HG03565 (cell line): ENCODE measurements at regions not wholly inside any gene's neighbourhood (a gene's known extent, or its start where the extent isn't known, plus 50 kb on each side); places are given as distances from the start of the nearest gene placed in this dataset.

ENCODE experiments used
- ATAC-seq: cut with Tn5 transposase; IDR thresholded peaks from one replicate; pipeline ENCODE4 v1.9.1; 2021; ENCODE audit warnings: mild to moderate bottlenecking, moderate library complexity; ENCODE audit not compliant: unreplicated experiment

DNA sequence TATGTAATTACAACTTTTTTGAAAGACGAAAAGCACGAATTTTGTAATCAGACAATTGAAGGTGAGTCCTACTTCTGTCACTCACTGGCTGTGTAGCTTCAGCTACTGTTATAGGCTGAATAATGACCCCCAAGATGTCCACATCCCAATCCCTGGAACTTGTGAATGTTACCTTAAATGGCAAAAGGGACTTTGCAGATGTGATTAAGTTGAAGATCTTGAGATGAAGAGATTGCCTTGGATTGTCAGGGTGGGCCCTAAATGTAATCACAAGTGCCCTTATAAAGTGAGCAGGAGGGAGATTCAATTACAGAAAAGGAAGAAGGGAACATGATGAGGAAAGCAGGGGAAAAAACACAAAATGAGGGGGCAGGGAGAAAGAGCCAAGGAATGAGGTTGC lies 326.2 kb upstream of the MSX2 start:
- ATAC-seq = no peak

DNA sequence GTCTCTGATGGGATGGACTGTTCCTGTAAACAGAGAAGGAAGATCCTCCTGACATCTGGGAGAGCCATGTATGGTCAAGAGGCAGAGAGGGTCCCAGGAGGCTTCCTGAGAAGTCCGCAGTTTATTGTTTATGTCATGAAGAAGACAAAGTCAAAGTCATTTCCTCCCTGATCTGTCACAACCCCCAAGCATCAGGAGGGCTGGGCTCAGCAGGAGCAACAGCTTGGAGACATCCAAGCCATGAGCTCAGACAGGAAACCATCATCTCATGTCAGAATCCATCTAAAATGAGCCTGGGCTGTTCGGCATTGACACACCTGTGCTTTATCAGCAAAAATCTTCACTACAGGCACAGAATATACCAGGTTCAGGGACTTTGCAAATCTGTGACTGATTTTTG lies 325.0 kb upstream of the MSX2 start:
- ATAC-seq = no peak

GRCh38 chr5:174400461-174400860 lies 323.9 kb upstream of the MSX2 start:
- ATAC-seq = no peak

DNA sequence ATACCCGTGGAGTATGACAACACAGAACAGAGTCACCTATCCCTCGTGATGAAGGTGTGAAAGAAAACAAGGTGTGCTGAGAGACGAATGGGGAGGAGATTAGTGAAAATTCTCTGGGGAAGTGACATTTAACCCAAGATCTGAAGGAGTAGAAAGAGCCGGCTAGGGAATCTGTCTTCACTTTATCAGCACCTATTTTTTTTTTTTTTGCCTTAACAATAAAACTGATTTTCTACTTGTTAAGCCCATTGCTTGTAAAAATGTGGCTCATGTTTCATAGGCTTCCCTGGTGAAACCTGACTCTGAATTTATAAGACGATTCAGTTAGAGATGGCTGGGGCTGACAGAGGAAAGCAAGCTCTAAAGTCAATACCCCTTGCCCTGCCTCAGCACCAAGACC lies 322.6 kb upstream of the MSX2 start:
- ATAC-seq = no peak

GRCh38 chr5:174402222-174402812 lies 322.1 kb upstream of the MSX2 start:
- ATAC-seq = no peak

DNA sequence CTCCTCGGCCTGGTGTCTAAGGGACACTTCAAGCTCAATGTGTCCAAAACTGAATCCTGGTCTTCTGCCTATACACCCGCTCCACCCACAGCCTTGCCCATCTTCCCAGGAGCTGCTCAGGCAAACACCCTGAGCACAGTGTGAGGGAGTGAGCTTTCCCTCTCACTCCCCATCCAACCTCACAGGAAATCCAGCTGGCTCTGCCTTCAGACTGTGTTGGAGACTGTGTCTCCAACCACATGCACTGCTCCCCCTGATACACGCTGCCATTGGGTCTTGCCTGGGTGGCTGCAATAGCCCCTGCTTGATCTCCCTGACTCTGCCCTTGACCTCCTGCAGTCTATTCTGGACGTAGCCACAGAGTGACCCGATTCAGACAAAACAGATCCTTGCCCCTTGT lies 319.5 kb upstream of the MSX2 start:
- no peak for ATAC-seq

- no peak for ATAC-seq
Observed at GRCh38 chr5:174409070-174409469, 315.3 kb upstream of the MSX2 start.

- no peak for ATAC-seq
Observed at GRCh38 chr5:174409971-174410370, 314.4 kb upstream of the MSX2 start.

DNA sequence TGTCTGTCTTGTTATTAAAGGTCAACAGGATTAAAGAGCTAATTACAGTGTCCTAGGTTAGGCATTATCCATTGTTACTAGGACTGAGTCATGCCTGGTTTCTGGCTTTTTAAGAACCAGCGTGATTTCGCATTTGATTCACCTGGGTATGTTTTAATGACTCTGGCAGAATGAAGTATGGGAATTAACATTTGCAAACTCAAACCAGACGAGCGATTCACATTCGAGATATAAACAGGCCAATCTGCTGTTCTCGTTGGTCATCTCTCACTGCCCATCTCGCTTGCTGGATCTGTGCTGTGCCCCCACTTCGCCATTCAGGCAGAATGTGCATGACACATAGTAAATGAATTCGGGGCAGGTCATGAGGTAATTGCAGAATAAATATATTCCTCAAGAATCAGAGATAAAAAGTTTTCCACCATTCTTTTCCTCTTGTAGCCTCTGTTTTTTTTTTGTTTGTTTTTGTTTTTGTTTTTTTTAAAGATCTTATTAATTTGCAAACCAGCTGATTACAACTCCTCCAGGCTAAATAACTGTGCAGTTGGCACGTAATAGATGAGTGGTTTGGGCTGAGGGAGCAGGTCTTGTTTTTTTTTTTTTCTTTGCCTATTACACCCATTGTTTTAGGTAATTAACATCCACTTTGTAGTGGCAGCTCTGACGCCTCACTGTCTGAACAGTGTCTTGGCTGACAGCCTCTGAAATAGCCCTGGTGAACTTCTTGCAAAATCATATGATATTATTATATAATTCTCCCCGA lies 313.5 kb upstream of the MSX2 start:
- no peak for ATAC-seq

DNA sequence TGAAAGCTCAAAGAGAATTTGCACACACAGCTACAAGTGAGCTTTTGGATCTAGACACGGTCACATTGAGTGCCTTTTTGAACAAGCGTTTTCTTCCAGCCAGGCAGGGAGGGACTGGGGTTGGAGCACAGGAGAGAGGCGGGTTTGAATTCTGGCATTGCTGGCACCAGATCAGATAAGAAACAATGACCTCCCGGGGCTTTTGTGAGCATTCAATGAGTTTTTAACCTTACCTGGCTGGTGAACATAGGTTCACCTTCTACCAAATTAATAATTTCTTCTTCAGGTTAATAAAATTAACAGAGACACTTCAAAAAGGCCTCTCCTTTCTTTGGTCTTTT lies 312.9 kb upstream of the MSX2 start:
- ATAC-seq = no peak

- no peak for ATAC-seq
Observed at GRCh38 chr5:174412374-174412773, 312.0 kb upstream of the MSX2 start.

DNA sequence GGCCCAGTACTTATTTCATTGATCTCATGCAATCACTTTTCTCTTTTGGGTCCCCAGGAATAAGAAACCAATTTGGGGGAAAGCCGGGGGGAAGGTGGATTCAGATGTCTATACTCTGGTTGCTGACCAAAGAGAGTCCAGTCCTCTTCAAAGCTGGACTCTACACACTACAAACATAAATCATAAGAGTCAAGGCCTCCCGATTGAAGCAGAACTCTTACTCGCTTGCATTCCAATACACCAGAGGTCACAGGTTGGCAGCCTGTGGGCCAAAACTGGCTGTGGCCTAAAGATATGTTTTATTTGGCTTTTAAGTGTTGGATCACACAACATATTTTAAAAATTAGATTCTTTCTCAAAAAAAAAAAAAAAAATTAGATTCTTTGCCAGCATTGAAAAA lies 311.4 kb upstream of the MSX2 start:
- ATAC-seq = no peak

DNA sequence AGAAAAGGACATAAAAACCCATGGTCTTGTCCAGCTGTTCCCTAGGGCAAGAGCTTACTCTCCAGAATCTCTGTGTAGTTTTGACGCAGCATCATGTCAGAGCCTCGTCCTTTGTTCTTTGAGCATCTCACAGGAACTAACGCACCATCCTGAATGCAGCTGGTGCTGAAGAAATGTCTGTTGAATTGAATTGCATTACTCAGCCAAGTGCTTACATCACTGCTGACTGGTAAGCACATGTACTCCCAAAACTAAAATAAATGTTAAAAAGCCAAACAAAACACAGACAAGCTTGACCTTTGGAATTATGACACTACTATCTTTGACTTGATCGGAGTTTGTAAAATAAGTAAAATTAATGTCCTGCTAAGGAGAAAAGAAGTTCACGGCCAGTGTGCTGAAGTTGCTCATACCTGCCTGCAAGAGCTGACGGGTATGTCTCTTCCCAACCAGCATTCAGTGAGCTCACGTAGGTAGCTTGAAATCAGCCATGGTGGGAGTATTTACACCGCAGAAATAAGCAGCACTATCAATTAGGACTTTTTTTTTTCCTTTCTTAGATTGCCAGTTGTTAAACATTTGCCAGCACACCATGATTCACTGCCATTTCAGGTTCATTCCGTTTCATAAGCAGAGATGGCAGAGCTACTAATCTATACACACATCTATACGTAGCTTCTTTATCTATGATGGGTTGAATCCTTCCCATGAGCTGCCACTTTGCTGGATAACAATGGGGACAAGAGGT lies 310.6 kb upstream of the MSX2 start:
- ATAC-seq = no peak

DNA sequence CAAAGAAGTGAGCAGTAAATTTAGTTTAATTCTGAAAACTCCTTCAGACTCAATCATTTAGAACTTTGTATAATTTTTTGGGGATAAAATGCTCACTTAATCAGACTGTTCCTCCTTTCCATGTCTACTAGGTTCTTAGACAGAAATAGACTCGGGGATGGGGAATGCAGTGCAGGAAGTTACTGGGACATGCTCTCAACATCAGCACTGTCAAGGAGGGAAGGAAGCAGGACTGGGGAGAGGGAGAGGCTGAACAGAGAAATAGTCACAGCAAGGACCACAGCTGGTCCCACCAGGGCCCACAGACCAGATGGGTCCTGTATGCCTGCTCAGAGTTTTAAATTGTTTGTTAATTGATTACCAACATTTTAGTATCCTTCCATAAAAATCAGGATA lies 310.1 kb upstream of the MSX2 start:
- ATAC-seq = no peak

DNA sequence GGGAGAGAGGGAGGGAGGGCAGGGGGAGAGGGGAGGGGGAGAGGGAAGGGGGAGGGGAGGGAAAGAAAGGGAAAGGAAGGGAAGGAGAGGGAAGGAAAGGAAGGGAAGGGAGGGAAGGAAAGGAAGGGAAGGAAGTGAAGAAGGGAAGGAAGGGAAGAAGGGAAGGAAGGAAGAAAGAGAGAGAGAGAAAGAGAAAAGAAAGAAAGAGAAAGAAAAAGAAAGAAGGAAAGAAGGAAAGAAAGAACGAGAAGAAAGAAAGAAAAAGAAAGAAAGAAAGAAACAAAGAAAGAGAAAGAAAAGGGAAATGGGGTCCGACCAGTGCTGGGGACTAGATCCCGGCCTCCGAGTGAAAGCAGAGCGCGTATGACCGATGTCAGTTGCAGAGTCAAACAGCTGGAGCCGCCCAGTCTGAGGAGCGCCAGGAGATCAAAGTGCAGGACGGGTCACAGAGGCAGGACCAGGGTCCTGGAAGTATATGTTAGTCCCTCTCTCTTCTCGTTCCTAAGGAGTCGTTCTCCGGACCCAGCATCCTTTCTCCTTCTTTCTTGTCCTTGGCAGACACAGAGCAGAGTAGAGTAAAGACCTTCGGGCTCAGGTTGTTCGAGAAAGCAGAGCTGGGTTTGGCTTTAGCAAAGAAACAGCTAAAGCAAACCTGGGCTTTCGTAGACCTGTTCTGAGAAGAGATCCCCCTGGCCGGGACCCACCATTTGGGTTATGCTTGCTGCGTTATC lies 305.4 kb upstream of the MSX2 start:
- peak; percentile 11 for ATAC-seq

DNA sequence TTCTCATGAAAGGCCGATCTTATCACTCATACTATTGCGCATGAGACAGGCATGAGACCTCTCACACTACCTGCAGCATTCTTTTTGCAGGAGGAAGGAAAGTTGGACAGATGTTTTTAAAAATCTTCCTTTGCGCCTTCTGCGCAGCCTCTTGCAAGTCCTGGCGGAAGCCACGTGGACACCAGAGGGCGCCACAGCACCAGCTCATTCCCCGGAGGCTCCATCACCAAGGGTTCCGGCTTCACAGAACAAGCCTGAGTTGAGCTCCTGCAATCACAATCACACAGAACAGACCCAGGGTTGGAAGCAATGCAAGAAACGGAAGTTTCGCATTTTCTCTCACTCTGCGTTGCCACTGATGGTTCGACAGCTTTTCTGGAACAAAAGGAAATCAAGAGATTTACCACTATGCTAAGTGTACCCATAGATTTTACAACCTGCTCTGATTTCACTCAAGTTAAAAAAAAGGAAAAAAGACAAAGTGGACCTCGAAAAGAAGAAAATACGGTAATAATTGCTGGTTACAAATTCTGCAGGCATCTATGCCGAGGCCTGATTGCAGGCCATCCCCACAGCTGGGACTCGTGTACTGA lies 304.7 kb upstream of the MSX2 start:
- ATAC-seq = peak; percentile 78

- ATAC-seq = no peak
Observed at GRCh38 chr5:174420651-174421407, 303.6 kb upstream of the MSX2 start.

- no peak for ATAC-seq
Observed at GRCh38 chr5:174421408-174421805, 303.0 kb upstream of the MSX2 start.

GRCh38 chr5:174423558-174423957 lies 300.8 kb upstream of the MSX2 start:
- no peak for ATAC-seq

DNA sequence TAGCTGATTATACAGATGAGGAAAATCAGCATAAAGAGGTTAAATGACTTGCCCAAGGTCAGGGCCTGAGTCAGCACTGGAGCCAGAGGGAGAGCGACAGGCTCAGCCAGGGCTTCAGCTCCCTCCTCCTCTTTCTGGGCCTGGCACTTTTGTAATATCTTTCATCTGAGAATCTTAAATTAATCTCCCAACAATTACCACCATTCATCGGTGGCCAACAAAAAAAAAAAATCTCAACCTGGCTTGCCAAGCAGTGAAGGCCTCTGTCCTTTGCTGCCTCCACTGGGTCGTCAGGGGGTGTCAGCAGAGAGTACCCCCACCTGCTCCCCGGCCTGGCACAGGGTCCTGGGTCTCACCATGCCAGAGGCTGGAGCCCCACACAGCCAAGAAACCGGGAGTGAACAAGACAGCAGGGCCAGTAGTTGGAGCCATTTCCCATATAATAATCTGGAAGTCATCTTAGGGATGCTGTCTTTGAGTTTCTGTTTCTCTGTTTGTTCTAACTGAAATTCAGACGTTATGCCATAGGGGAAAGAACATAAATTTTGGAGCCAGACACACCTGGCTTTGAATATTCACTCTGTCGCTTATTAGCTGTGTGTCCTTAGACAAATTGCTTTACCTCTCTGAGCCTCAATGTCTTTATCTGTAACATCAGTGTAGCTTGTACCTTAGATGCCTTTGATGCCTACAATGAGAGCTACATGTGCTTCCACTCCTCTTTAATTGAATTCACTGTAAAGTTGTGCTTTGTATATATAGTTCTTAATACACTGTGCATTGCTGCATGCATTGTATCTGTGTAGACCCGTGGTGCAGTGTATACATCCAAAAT lies 299.9 kb upstream of the MSX2 start:
- no peak for ATAC-seq
